ENCODE measurements at regions not wholly inside any gene's neighbourhood (a gene's known extent, or its start where the extent isn't known, plus 50 kb on each side); places are given as distances from the start of the nearest gene placed in this dataset.

GRCh38 chr4:30837131-30837539, 117.0 kb downstream of the PCDH7 start:
- no peak overlapping the region for H3K27ac ChIP-seq (ENCODE audit: low read depth, low read length)
- H3K36me3 ChIP-seq (ENCODE audit: control insufficient read depth, insufficient read depth, low read length): no peaks in the 10 kb centered on the region
- H3K9me3 ChIP-seq (ENCODE audit: control insufficient read depth, insufficient read depth, low read depth, low read length): no peaks in the 10 kb centered on the region
- no peak overlapping the region for H3K4me3 ChIP-seq (ENCODE audit: low read depth, low read length)
- peak overlapping the region; percentile 12 for H3K9ac ChIP-seq (ENCODE audit: low read length)
- peaks cover 34% of the 10 kb centered on the region for H3K4me1 ChIP-seq (ENCODE audit: control insufficient read depth, insufficient read depth, low read length)
- no peaks in the 10 kb centered on the region for H3K27me3 ChIP-seq (ENCODE audit: control insufficient read depth, insufficient read depth, low read length)

GRCh38 chr4:30837861-30838260, 117.7 kb downstream of the PCDH7 start:
- no peaks in the 10 kb centered on the region for H3K9me3 ChIP-seq (ENCODE audit: control insufficient read depth, insufficient read depth, low read depth, low read length)
- no peak overlapping the region for H3K9ac ChIP-seq (ENCODE audit: low read length)
- H3K4me1 ChIP-seq (ENCODE audit: control insufficient read depth, insufficient read depth, low read length): peaks cover 34% of the 10 kb centered on the region
- H3K4me3 ChIP-seq (ENCODE audit: low read depth, low read length): no peak overlapping the region
- peak overlapping the region; percentile 73; the same call in 1 of the 2 replicates for H3K27ac ChIP-seq (ENCODE audit: low read depth, low read length)
- no peaks in the 10 kb centered on the region for H3K27me3 ChIP-seq (ENCODE audit: control insufficient read depth, insufficient read depth, low read length)
- no peaks in the 10 kb centered on the region for H3K36me3 ChIP-seq (ENCODE audit: control insufficient read depth, insufficient read depth, low read length)

GRCh38 chr4:30838331-30838730, 118.2 kb downstream of the PCDH7 start:
- Histone ChIP-seq H3K36me3 (ENCODE audit: control insufficient read depth, insufficient read depth, low read length) (no peaks in the 10 kb centered on the region), H3K4me3 (ENCODE audit: low read depth, low read length) (no peak overlapping the region), H3K27me3 (ENCODE audit: control insufficient read depth, insufficient read depth, low read length) (no peaks in the 10 kb centered on the region), H3K4me1 (ENCODE audit: control insufficient read depth, insufficient read depth, low read length) (peaks cover 34% of the 10 kb centered on the region), H3K27ac (ENCODE audit: low read depth, low read length) (peak overlapping the region; percentile 73; the same call in 1 of the 2 replicates), H3K9me3 (ENCODE audit: control insufficient read depth, insufficient read depth, low read depth, low read length) (no peaks in the 10 kb centered on the region), H3K9ac (ENCODE audit: low read length) (no peak overlapping the region)

GRCh38 chr4:30839583-30840520, 119.7 kb downstream of the PCDH7 start:
- Histone ChIP-seq H3K27ac (ENCODE audit: low read depth, low read length) (no peak overlapping the region), H3K36me3 (ENCODE audit: control insufficient read depth, insufficient read depth, low read length) (no peaks in the 10 kb centered on the region), H3K9me3 (ENCODE audit: control insufficient read depth, insufficient read depth, low read depth, low read length) (no peaks in the 10 kb centered on the region), H3K4me1 (ENCODE audit: control insufficient read depth, insufficient read depth, low read length) (peaks cover 31% of the 10 kb centered on the region), H3K27me3 (ENCODE audit: control insufficient read depth, insufficient read depth, low read length) (no peaks in the 10 kb centered on the region), H3K4me3 (ENCODE audit: low read depth, low read length) (no peak overlapping the region), H3K9ac (ENCODE audit: low read length) (no peak overlapping the region)

GRCh38 chr4:30840571-30840970, 120.4 kb downstream of the PCDH7 start:
- no peaks in the 10 kb centered on the region for H3K27me3 ChIP-seq (ENCODE audit: control insufficient read depth, insufficient read depth, low read length)
- no peak overlapping the region for H3K9ac ChIP-seq (ENCODE audit: low read length)
- H3K4me3 ChIP-seq (ENCODE audit: low read depth, low read length): no peak overlapping the region
- H3K36me3 ChIP-seq (ENCODE audit: control insufficient read depth, insufficient read depth, low read length): no peaks in the 10 kb centered on the region
- no peak overlapping the region for H3K27ac ChIP-seq (ENCODE audit: low read depth, low read length)
- no peaks in the 10 kb centered on the region for H3K9me3 ChIP-seq (ENCODE audit: control insufficient read depth, insufficient read depth, low read depth, low read length)
- peaks cover 31% of the 10 kb centered on the region for H3K4me1 ChIP-seq (ENCODE audit: control insufficient read depth, insufficient read depth, low read length)

GRCh38 chr4:30842142-30842541, 122.0 kb downstream of the PCDH7 start:
- H3K4me1 ChIP-seq (ENCODE audit: control insufficient read depth, insufficient read depth, low read length): peaks cover 24% of the 10 kb centered on the region
- H3K9ac ChIP-seq (ENCODE audit: low read length): no peak overlapping the region
- H3K9me3 ChIP-seq (ENCODE audit: control insufficient read depth, insufficient read depth, low read depth, low read length): no peaks in the 10 kb centered on the region
- H3K27me3 ChIP-seq (ENCODE audit: control insufficient read depth, insufficient read depth, low read length): no peaks in the 10 kb centered on the region
- no peaks in the 10 kb centered on the region for H3K36me3 ChIP-seq (ENCODE audit: control insufficient read depth, insufficient read depth, low read length)
- no peak overlapping the region for H3K27ac ChIP-seq (ENCODE audit: low read depth, low read length)
- no peak overlapping the region for H3K4me3 ChIP-seq (ENCODE audit: low read depth, low read length)

GRCh38 chr4:30842689-30843088, 122.5 kb downstream of the PCDH7 start:
- Histone ChIP-seq H3K9me3 (ENCODE audit: control insufficient read depth, insufficient read depth, low read depth, low read length) (no peaks in the 10 kb centered on the region), H3K36me3 (ENCODE audit: control insufficient read depth, insufficient read depth, low read length) (no peaks in the 10 kb centered on the region), H3K9ac (ENCODE audit: low read length) (no peak overlapping the region), H3K4me1 (ENCODE audit: control insufficient read depth, insufficient read depth, low read length) (peaks cover 19% of the 10 kb centered on the region), H3K27me3 (ENCODE audit: control insufficient read depth, insufficient read depth, low read length) (no peaks in the 10 kb centered on the region), H3K27ac (ENCODE audit: low read depth, low read length) (no peak overlapping the region), H3K4me3 (ENCODE audit: low read depth, low read length) (no peak overlapping the region)

GRCh38 chr4:30844861-30845582, 124.9 kb downstream of the PCDH7 start:
- Histone ChIP-seq H3K9me3 (ENCODE audit: control insufficient read depth, insufficient read depth, low read depth, low read length) (no peaks in the 10 kb centered on the region), H3K9ac (ENCODE audit: low read length) (no peak overlapping the region), H3K4me1 (ENCODE audit: control insufficient read depth, insufficient read depth, low read length) (peaks cover 2% of the 10 kb centered on the region; the same call in 1 of the 2 replicates), H3K27ac (ENCODE audit: low read depth, low read length) (no peak overlapping the region), H3K27me3 (ENCODE audit: control insufficient read depth, insufficient read depth, low read length) (no peaks in the 10 kb centered on the region), H3K4me3 (ENCODE audit: low read depth, low read length) (no peak overlapping the region), H3K36me3 (ENCODE audit: control insufficient read depth, insufficient read depth, low read length) (no peaks in the 10 kb centered on the region)

- no peak overlapping the region for H3K9ac ChIP-seq (ENCODE audit: low read length)
- no peaks in the 10 kb centered on the region for H3K36me3 ChIP-seq (ENCODE audit: control insufficient read depth, insufficient read depth, low read length)
- H3K4me3 ChIP-seq (ENCODE audit: low read depth, low read length): no peak overlapping the region
- H3K4me1 ChIP-seq (ENCODE audit: control insufficient read depth, insufficient read depth, low read length): no peaks in the 10 kb centered on the region; the same call in 1 of the 2 replicates
- H3K27ac ChIP-seq (ENCODE audit: low read depth, low read length): no peak overlapping the region
- no peaks in the 10 kb centered on the region for H3K27me3 ChIP-seq (ENCODE audit: control insufficient read depth, insufficient read depth, low read length)
- H3K9me3 ChIP-seq (ENCODE audit: control insufficient read depth, insufficient read depth, low read depth, low read length): no peaks in the 10 kb centered on the region
These were observed 127.0 kb downstream of the PCDH7 start for GRCh38 chr4:30847167-30847566.

GRCh38 chr4:30847958-30848357, 127.8 kb downstream of the PCDH7 start:
- no peaks in the 10 kb centered on the region for H3K27me3 ChIP-seq (ENCODE audit: control insufficient read depth, insufficient read depth, low read length)
- H3K27ac ChIP-seq (ENCODE audit: low read depth, low read length): no peak overlapping the region
- H3K36me3 ChIP-seq (ENCODE audit: control insufficient read depth, insufficient read depth, low read length): no peaks in the 10 kb centered on the region
- H3K4me3 ChIP-seq (ENCODE audit: low read depth, low read length): no peak overlapping the region
- H3K9me3 ChIP-seq (ENCODE audit: control insufficient read depth, insufficient read depth, low read depth, low read length): no peaks in the 10 kb centered on the region
- no peaks in the 10 kb centered on the region; the same call in 1 of the 2 replicates for H3K4me1 ChIP-seq (ENCODE audit: control insufficient read depth, insufficient read depth, low read length)
- H3K9ac ChIP-seq (ENCODE audit: low read length): no peak overlapping the region

- Histone ChIP-seq H3K4me1 (ENCODE audit: control insufficient read depth, insufficient read depth, low read length) (peaks cover 9% of the 10 kb centered on the region; the same call in 1 of the 2 replicates), H3K27ac (ENCODE audit: low read depth, low read length) (no peak overlapping the region), H3K27me3 (ENCODE audit: control insufficient read depth, insufficient read depth, low read length) (no peaks in the 10 kb centered on the region), H3K9me3 (ENCODE audit: control insufficient read depth, insufficient read depth, low read depth, low read length) (no peaks in the 10 kb centered on the region), H3K4me3 (ENCODE audit: low read depth, low read length) (no peak overlapping the region), H3K36me3 (ENCODE audit: control insufficient read depth, insufficient read depth, low read length) (no peaks in the 10 kb centered on the region), H3K9ac (ENCODE audit: low read length) (no peak overlapping the region)
These were observed 134.4 kb downstream of the PCDH7 start for GRCh38 chr4:30854531-30854930.
